ENCODE measurements at regions not wholly inside any gene's neighbourhood (a gene's known extent, or its start where the extent isn't known, plus 50 kb on each side); places are given as distances from the start of the nearest gene placed in this dataset.
"Not testable (repeated sequence)": the region's sequence is repeated elsewhere in the genome, so short reads cannot be mapped to it uniquely, and the experiment has no call there.

- no peak for DNase-seq
- TF ChIP-seq CTCF (IDR thresholded peaks at IDR 0.05; ENCODE audit: low read depth, low read length, missing control alignments): no peak
- Histone ChIP-seq H3K27ac (no peak overlapping the region), H3K4me3 (ENCODE audit: low read depth, low read length) (no peak overlapping the region), H3K27me3 (replicated peaks) (no peaks in the 10 kb centered on the region), H3K36me3 (replicated peaks) (no peaks in the 10 kb centered on the region)
- in situ Hi-C loops (cut with HindIII; ENCODE audit: low pct_ligation_motif_present, low sequenced_read_pairs): no loop called here
These were observed 619.8 kb downstream of the JRKL start for GRCh38 chr11:97009613-97010012.

- H3K27me3 ChIP-seq (replicated peaks); DNase-seq; H3K36me3 ChIP-seq (replicated peaks); in situ Hi-C loops (cut with HindIII; ENCODE audit: low pct_ligation_motif_present, low sequenced_read_pairs); H3K4me3 ChIP-seq (ENCODE audit: low read depth, low read length); H3K27ac ChIP-seq: not testable (repeated sequence)
These were observed 621.2 kb downstream of the JRKL start for GRCh38 chr11:97010997-97011396.

- H3K4me3 ChIP-seq (ENCODE audit: low read depth, low read length): no peak overlapping the region
- no peak for DNase-seq
- no peaks in the 10 kb centered on the region for H3K36me3 ChIP-seq (replicated peaks)
- in situ Hi-C loops (cut with HindIII; ENCODE audit: low pct_ligation_motif_present, low sequenced_read_pairs): no loop called here
- no peak for TF ChIP-seq CTCF (IDR thresholded peaks at IDR 0.05; ENCODE audit: low read depth, low read length, missing control alignments)
- no peaks in the 10 kb centered on the region for H3K27me3 ChIP-seq (replicated peaks)
- H3K27ac ChIP-seq: no peak overlapping the region
These were observed 625.5 kb downstream of the JRKL start for GRCh38 chr11:97015327-97015726.

GRCh38 chr11:97019305-97019704, 629.5 kb downstream of the JRKL start:
- TF ChIP-seq CTCF (IDR thresholded peaks at IDR 0.05; ENCODE audit: low read depth, low read length, missing control alignments): no peak
- Histone ChIP-seq H3K27me3 (replicated peaks) (no peaks in the 10 kb centered on the region), H3K27ac (no peak overlapping the region), H3K36me3 (replicated peaks) (no peaks in the 10 kb centered on the region), H3K4me3 (ENCODE audit: low read depth, low read length) (no peak overlapping the region)
- no peak for DNase-seq
- in situ Hi-C loops (cut with HindIII; ENCODE audit: low pct_ligation_motif_present, low sequenced_read_pairs): no loop called here

GRCh38 chr11:97019754-97020153, 629.9 kb downstream of the JRKL start:
- in situ Hi-C loops (cut with HindIII; ENCODE audit: low pct_ligation_motif_present, low sequenced_read_pairs): no loop called here
- H3K27me3 ChIP-seq (replicated peaks): no peaks in the 10 kb centered on the region
- no peak overlapping the region for H3K4me3 ChIP-seq (ENCODE audit: low read depth, low read length)
- no peak for DNase-seq
- no peak overlapping the region for H3K27ac ChIP-seq
- no peak for TF ChIP-seq CTCF (IDR thresholded peaks at IDR 0.05; ENCODE audit: low read depth, low read length, missing control alignments)
- no peaks in the 10 kb centered on the region for H3K36me3 ChIP-seq (replicated peaks)

- Histone ChIP-seq H3K27ac (no peak overlapping the region), H3K36me3 (replicated peaks) (no peaks in the 10 kb centered on the region), H3K27me3 (replicated peaks) (no peaks in the 10 kb centered on the region), H3K4me3 (ENCODE audit: low read depth, low read length) (no peak overlapping the region)
- TF ChIP-seq CTCF (IDR thresholded peaks at IDR 0.05; ENCODE audit: low read depth, low read length, missing control alignments): no peak
- no peak for DNase-seq
- in situ Hi-C loops (cut with HindIII; ENCODE audit: low pct_ligation_motif_present, low sequenced_read_pairs): no loop called here
These were observed 633.1 kb downstream of the JRKL start for GRCh38 chr11:97022955-97023354.

Data from brain microvascular endothelial cell (primary cell).